ENCODE measurements at regions not wholly inside any gene's neighbourhood (a gene's known extent, or its start where the extent isn't known, plus 50 kb on each side); places are given as distances from the start of the nearest gene placed in this dataset.

- Mint-ChIP-seq H3K27ac (no peak overlapping the region), H3K27me3 (peaks cover 2% of the 10 kb centered on the region), H3K36me3 (ENCODE audit: low read depth) (no peaks in the 10 kb centered on the region), H3K4me1 (ENCODE audit: low read depth) (no peaks in the 10 kb centered on the region), H3K4me3 (no peak overlapping the region), H3K9me3 (no peaks in the 10 kb centered on the region)
- intact Hi-C loops (cut with micrococcal nuclease): no loop called here
- CTCF ChIA-PET: no interaction called here
- no peak for DNase-seq
- POLR2A ChIA-PET: interaction anchor here (0.8 kb wide), 1 partner anchor 40 kb away, joined by 3 read pairs; no protein-coding TSS in a partner anchor
- TF ChIP-seq CTCF (IDR thresholded peaks at IDR 0.05): no peak
- ATAC-seq: no peak
Observed at GRCh38 chr16:54780266-54780665, 150.4 kb upstream of the IRX5 start.

GRCh38 chr16:54779549-54779948 is 151.1 kb upstream of the IRX5 start:
- no peak for ATAC-seq
- TF ChIP-seq CTCF (IDR thresholded peaks at IDR 0.05): no peak
- ChIA-PET POLR2A (no interaction called here), CTCF (no interaction called here)
- Mint-ChIP-seq H3K4me3 (no peak overlapping the region), H3K27ac (no peak overlapping the region), H3K4me1 (ENCODE audit: low read depth) (no peaks in the 10 kb centered on the region), H3K9me3 (no peaks in the 10 kb centered on the region), H3K27me3 (peaks cover 2% of the 10 kb centered on the region), H3K36me3 (ENCODE audit: low read depth) (no peaks in the 10 kb centered on the region)
- intact Hi-C loops (cut with micrococcal nuclease): no loop called here
- DNase-seq: no peak

GRCh38 chr16:54774768-54775167 is 155.9 kb upstream of the IRX5 start:
- CTCF ChIA-PET: no interaction called here

GRCh38 chr16:54772400-54772799 is 158.3 kb upstream of the IRX5 start:
- DNase-seq (no peak), ATAC-seq (no peak)
- intact Hi-C loops (cut with micrococcal nuclease): no loop called here
- peaks cover 2% of the 10 kb centered on the region for H3K27me3 Mint-ChIP-seq
- no peak for TF ChIP-seq CTCF (IDR thresholded peaks at IDR 0.05)
- no peak overlapping the region for H3K27ac Mint-ChIP-seq
- no peak overlapping the region for H3K4me3 Mint-ChIP-seq
- POLR2A ChIA-PET: no interaction called here
- CTCF ChIA-PET: no interaction called here
- H3K9me3 Mint-ChIP-seq: peaks cover 1% of the 10 kb centered on the region
- no peaks in the 10 kb centered on the region for H3K4me1 Mint-ChIP-seq (ENCODE audit: low read depth)
- H3K36me3 Mint-ChIP-seq (ENCODE audit: low read depth): no peaks in the 10 kb centered on the region

More at GRCh38 chr16:54774768-54775167, 155.9 kb upstream of the IRX5 start:
- H3K27me3 Mint-ChIP-seq: peaks cover 2% of the 10 kb centered on the region
- H3K36me3 Mint-ChIP-seq (ENCODE audit: low read depth): no peaks in the 10 kb centered on the region
- TF ChIP-seq CTCF (IDR thresholded peaks at IDR 0.05): no peak
- H3K27ac Mint-ChIP-seq: no peak overlapping the region
- peaks cover 1% of the 10 kb centered on the region for H3K9me3 Mint-ChIP-seq
- intact Hi-C loops (cut with micrococcal nuclease): no loop called here
- H3K4me1 Mint-ChIP-seq (ENCODE audit: low read depth): no peaks in the 10 kb centered on the region
- POLR2A ChIA-PET: no interaction called here
- DNase-seq (no peak), ATAC-seq (no peak)
- H3K4me3 Mint-ChIP-seq: no peak overlapping the region

GRCh38 chr16:54766355-54766754 is 164.3 kb upstream of the IRX5 start:
- Mint-ChIP-seq H3K9me3 (peaks cover 4% of the 10 kb centered on the region), H3K36me3 (ENCODE audit: low read depth) (no peaks in the 10 kb centered on the region), H3K4me3 (no peak overlapping the region), H3K27me3 (no peaks in the 10 kb centered on the region), H3K4me1 (ENCODE audit: low read depth) (no peaks in the 10 kb centered on the region), H3K27ac (no peak overlapping the region)
- intact Hi-C loops (cut with micrococcal nuclease): no loop called here
- no peak for ATAC-seq
- no peak for TF ChIP-seq CTCF (IDR thresholded peaks at IDR 0.05)
- DNase-seq: no peak
- CTCF ChIA-PET: no interaction called here
- POLR2A ChIA-PET: interaction anchor here (0.6 kb wide), 1 partner anchor 612 kb away, joined by 3 read pairs; no protein-coding TSS in a partner anchor
